Effector memory CD8-positive, alpha-beta T cell (primary cell): ENCODE measurements at regions not wholly inside any gene's neighbourhood (a gene's known extent, or its start where the extent isn't known, plus 50 kb on each side); places are given as distances from the start of the nearest gene placed in this dataset.

ENCODE experiments used
- ATAC-seq: fragments of 150-1000 bp; cut with Tn5 transposase; replicated peaks from 2 replicates; pipeline ENCODE4 v1.10.0; 2021; ENCODE audit warnings: mild to moderate bottlenecking, moderate library complexity
- DNase-seq, 3 experiments: peaks; one replicate each; pipeline ENCODE4 v3.0.0; 2021
- H3K27ac Mint-ChIP-seq, 2 donors: one replicate each; pipeline ENCODE4 v1.8.0; 2022; ENCODE audit warnings: mild to moderate bottlenecking in 2 of 2, mixed read lengths in 2 of 2, moderate library complexity in 2 of 2
- H3K27me3 Mint-ChIP-seq, 2 donors: one replicate each; pipeline ENCODE4 v1.8.0; 2022; ENCODE audit warnings: mixed read lengths in 2 of 2
- H3K36me3 Mint-ChIP-seq: one replicate; pipeline ENCODE4 v1.8.0; 2022; ENCODE audit warnings: mild to moderate bottlenecking, moderate library complexity, mixed read lengths; ENCODE audit not compliant: insufficient read depth
- H3K4me1 Mint-ChIP-seq, 2 donors: one replicate each; pipeline ENCODE4 v1.8.0; 2022; ENCODE audit warnings: low read depth in 2 of 2, mixed read lengths in 2 of 2
- H3K4me3 Mint-ChIP-seq, 2 donors: one replicate each; pipeline ENCODE4 v1.8.0; 2022; ENCODE audit warnings: mild to moderate bottlenecking in 2 of 2, mixed read lengths in 2 of 2, moderate library complexity in 2 of 2
- H3K9me3 Mint-ChIP-seq, 2 donors: one replicate each; pipeline ENCODE4 v1.8.0; 2022; ENCODE audit warnings: mixed read lengths in 2 of 2

GRCh38 chr10:57716884-57717283, 550.8 kb downstream of the IPMK start:
- DNase-seq = no peak
- H3K36me3 Mint-ChIP-seq = no peaks in the 10 kb centered on the region
- no peaks in the 10 kb centered on the region for H3K27me3 Mint-ChIP-seq
- peaks cover 7 to 26% of the 10 kb centered on the region in 2 donors for H3K9me3 Mint-ChIP-seq
- H3K4me3 Mint-ChIP-seq = no peak overlapping the region
- H3K27ac Mint-ChIP-seq = no peak overlapping the region
- no peaks in the 10 kb centered on the region for H3K4me1 Mint-ChIP-seq
- no peak for ATAC-seq

- Mint-ChIP-seq H3K27me3 (no peaks in the 10 kb centered on the region), H3K27ac (no peak overlapping the region), H3K4me3 (no peak overlapping the region), H3K36me3 (no peaks in the 10 kb centered on the region), H3K9me3 (peaks cover 6 to 25% of the 10 kb centered on the region in 2 donors), H3K4me1 (no peaks in the 10 kb centered on the region)
- ATAC-seq = no peak
- no peak for DNase-seq
Measured at GRCh38 chr10:57715233-57715632, 552.5 kb downstream of the IPMK start.

GRCh38 chr10:57707300-57707658, 560.4 kb downstream of the IPMK start:
- Mint-ChIP-seq H3K27me3 (no peaks in the 10 kb centered on the region), H3K27ac (no peak overlapping the region), H3K4me1 (no peaks in the 10 kb centered on the region), H3K36me3 (no peaks in the 10 kb centered on the region), H3K9me3 (no peaks in the 10 kb centered on the region), H3K4me3 (no peak overlapping the region)
- DNase-seq = no peak
- ATAC-seq = no peak

- no peak for ATAC-seq
- H3K27me3 Mint-ChIP-seq = no peaks in the 10 kb centered on the region
- no peaks in the 10 kb centered on the region for H3K4me1 Mint-ChIP-seq
- no peaks in the 10 kb centered on the region for H3K9me3 Mint-ChIP-seq
- no peak overlapping the region for H3K27ac Mint-ChIP-seq
- DNase-seq = no peak
- H3K36me3 Mint-ChIP-seq = no peaks in the 10 kb centered on the region
- no peak overlapping the region for H3K4me3 Mint-ChIP-seq
Measured at GRCh38 chr10:57706576-57707299, 561.0 kb downstream of the IPMK start.

- H3K4me1 Mint-ChIP-seq = no peaks in the 10 kb centered on the region
- DNase-seq (no peak), ATAC-seq (no peak)
- H3K27me3 Mint-ChIP-seq = no peaks in the 10 kb centered on the region
- no peaks in the 10 kb centered on the region for H3K36me3 Mint-ChIP-seq
- no peaks in the 10 kb centered on the region for H3K9me3 Mint-ChIP-seq
- H3K27ac Mint-ChIP-seq = no peak overlapping the region
- H3K4me3 Mint-ChIP-seq = no peak overlapping the region
Measured at GRCh38 chr10:57706016-57706415, 561.7 kb downstream of the IPMK start.

- H3K36me3 Mint-ChIP-seq = no peaks in the 10 kb centered on the region
- peaks cover 2 to 7% of the 10 kb centered on the region in 2 donors for H3K9me3 Mint-ChIP-seq
- DNase-seq = no peak
- no peaks in the 10 kb centered on the region for H3K27me3 Mint-ChIP-seq
- no peaks in the 10 kb centered on the region for H3K4me1 Mint-ChIP-seq
- no peak for ATAC-seq
- no peak overlapping the region for H3K27ac Mint-ChIP-seq
- no peak overlapping the region for H3K4me3 Mint-ChIP-seq
Measured at GRCh38 chr10:57699944-57700343, 567.8 kb downstream of the IPMK start.

- no peaks in the 10 kb centered on the region for H3K27me3 Mint-ChIP-seq
- no peaks in the 10 kb centered on the region for H3K36me3 Mint-ChIP-seq
- H3K27ac Mint-ChIP-seq = no peak overlapping the region
- H3K4me3 Mint-ChIP-seq = no peak overlapping the region
- no peaks in the 10 kb centered on the region for H3K4me1 Mint-ChIP-seq
- peaks cover 2 to 7% of the 10 kb centered on the region in 2 donors for H3K9me3 Mint-ChIP-seq
- DNase-seq (no peak), ATAC-seq (no peak)
Measured at GRCh38 chr10:57696641-57697040, 571.1 kb downstream of the IPMK start.

- no peak for DNase-seq
- ATAC-seq = no peak
Measured at GRCh38 chr10:57694956-57695608, 572.6 kb downstream of the IPMK start.

GRCh38 chr10:57692255-57692980, 575.3 kb downstream of the IPMK start:
- no peak overlapping the region for H3K4me3 Mint-ChIP-seq
- DNase-seq (no peak), ATAC-seq (no peak)
- H3K9me3 Mint-ChIP-seq = peaks cover 0 to 2% of the 10 kb centered on the region in 2 donors
- H3K36me3 Mint-ChIP-seq = no peaks in the 10 kb centered on the region
- H3K4me1 Mint-ChIP-seq = no peaks in the 10 kb centered on the region
- no peak overlapping the region for H3K27ac Mint-ChIP-seq
- H3K27me3 Mint-ChIP-seq = no peaks in the 10 kb centered on the region

More at GRCh38 chr10:57694956-57695608, 572.6 kb downstream of the IPMK start:
- Mint-ChIP-seq H3K27me3 (no peaks in the 10 kb centered on the region), H3K9me3 (peaks cover 4 to 7% of the 10 kb centered on the region in 2 donors), H3K4me3 (no peak overlapping the region), H3K4me1 (no peaks in the 10 kb centered on the region), H3K36me3 (no peaks in the 10 kb centered on the region), H3K27ac (no peak overlapping the region)

GRCh38 chr10:57689596-57690297, 577.9 kb downstream of the IPMK start:
- no peaks in the 10 kb centered on the region for H3K27me3 Mint-ChIP-seq
- H3K4me1 Mint-ChIP-seq = no peaks in the 10 kb centered on the region
- DNase-seq (no peak), ATAC-seq (no peak)
- H3K27ac Mint-ChIP-seq = no peak overlapping the region
- no peaks in the 10 kb centered on the region for H3K36me3 Mint-ChIP-seq
- peaks cover 0 to 2% of the 10 kb centered on the region in 2 donors for H3K9me3 Mint-ChIP-seq
- H3K4me3 Mint-ChIP-seq = no peak overlapping the region

GRCh38 chr10:57679916-57680315, 587.8 kb downstream of the IPMK start:
- no peak overlapping the region for H3K4me3 Mint-ChIP-seq

GRCh38 chr10:57675125-57675524, 592.6 kb downstream of the IPMK start:
- peaks cover 5 to 16% of the 10 kb centered on the region in 2 donors for H3K9me3 Mint-ChIP-seq
- H3K27me3 Mint-ChIP-seq = no peaks in the 10 kb centered on the region
- no peak overlapping the region for H3K4me3 Mint-ChIP-seq
- DNase-seq = no peak
- H3K36me3 Mint-ChIP-seq = no peaks in the 10 kb centered on the region
- ATAC-seq = no peak
- no peaks in the 10 kb centered on the region for H3K4me1 Mint-ChIP-seq
- H3K27ac Mint-ChIP-seq = no peak overlapping the region

More at GRCh38 chr10:57679916-57680315, 587.8 kb downstream of the IPMK start:
- Mint-ChIP-seq H3K27me3 (no peaks in the 10 kb centered on the region), H3K4me1 (no peaks in the 10 kb centered on the region), H3K9me3 (peaks cover 8 to 16% of the 10 kb centered on the region in 2 donors), H3K36me3 (no peaks in the 10 kb centered on the region), H3K27ac (no peak overlapping the region)
- no peak for ATAC-seq
- no peak for DNase-seq

GRCh38 chr10:57673446-57673960, 594.2 kb downstream of the IPMK start:
- Mint-ChIP-seq H3K27ac (no peak overlapping the region), H3K36me3 (no peaks in the 10 kb centered on the region), H3K9me3 (peaks cover 5 to 13% of the 10 kb centered on the region in 2 donors), H3K27me3 (no peaks in the 10 kb centered on the region), H3K4me1 (no peaks in the 10 kb centered on the region), H3K4me3 (no peak overlapping the region)
- no peak for DNase-seq
- no peak for ATAC-seq
